ENCODE measurements at regions not wholly inside any gene's neighbourhood (a gene's known extent, or its start where the extent isn't known, plus 50 kb on each side); places are given as distances from the start of the nearest gene placed in this dataset.

- no peaks in the 10 kb centered on the region for H3K36me3 ChIP-seq (ENCODE audit: control insufficient read depth in 2 of 4, insufficient read depth in 4 of 4, low read length in 3 of 4)
- H2BK5ac ChIP-seq (ENCODE audit: low read depth, low read length), result no peak overlapping the region
- 97% methylated on average over 2 of the region's 2 CpGs; no CpG with 5 or more reads in 1 of the 2 experiments for WGBS, 2 experiments (ENCODE audit: extremely low coverage in 1 of 2, insufficient coverage in 1 of 2, insufficient read length in 1 of 2, insufficient replicate concordance in 2 of 2, low coverage in 1 of 2, low lambda C conversion rate in 2 of 2, missing lambda C conversion rate in 1 of 2)
- no peaks in the 10 kb centered on the region for H3K79me1 ChIP-seq (ENCODE audit: low read depth, low read length)
- FAIRE-seq, result no peak
- H2BK15ac ChIP-seq (ENCODE audit: low read length), result no peak overlapping the region
- no peak overlapping the region for H2AFZ ChIP-seq (ENCODE audit: low read length)
- no peaks in the 10 kb centered on the region for H3K4me1 ChIP-seq (replicated peaks in 1 of 4; ENCODE audit: control insufficient read depth in 3 of 4, insufficient read depth in 4 of 4, low read length in 3 of 4)
- H3K18ac ChIP-seq (ENCODE audit: extremely low read depth, low read length), result no peak overlapping the region
- H3K9ac ChIP-seq (replicated peaks in 1 of 4; ENCODE audit: extremely low read depth in 1 of 4, low read depth in 3 of 4, low read length in 3 of 4), result no peak overlapping the region
- no peak overlapping the region for H3K56ac ChIP-seq (replicated peaks; ENCODE audit: insufficient read length, low read depth, low read length)
- no peaks in the 10 kb centered on the region for H3K27me3 ChIP-seq (replicated peaks in 1 of 4; ENCODE audit: control insufficient read depth in 3 of 4, extremely low read depth in 1 of 4, insufficient read depth in 3 of 4, low read length in 3 of 4)
- no peak overlapping the region for H3K4me3 ChIP-seq (ENCODE audit: extremely low read depth in 1 of 4, insufficient read depth in 2 of 4, low read depth in 3 of 4, low read length in 4 of 4)
- H2AK5ac ChIP-seq (ENCODE audit: low read depth, low read length), result no peak overlapping the region
- DNase-seq (ENCODE audit: low read depth in 1 of 2, low spot score in 2 of 2), result no peak
- ChIA-PET CTCF (ENCODE audit: partially characterized antibody) (interaction anchor here (0.9 to 3.0 kb wide), 4 partner anchors 11 to 26 kb away, joined by 3 to 10 read pairs (median 7); no protein-coding TSS in a partner anchor), POLR2A (ENCODE audit: partially characterized antibody) (no interaction called here)
- no peak overlapping the region for H3K4ac ChIP-seq (replicated peaks; ENCODE audit: insufficient read length, low read depth, low read length)
- H4K20me1 ChIP-seq (replicated peaks in 1 of 2; ENCODE audit: control insufficient read depth in 1 of 2, insufficient read depth in 2 of 2, low read length in 2 of 2), result no peaks in the 10 kb centered on the region
- TF ChIP-seq ZNF274 (IDR thresholded peaks at IDR 0.05; ENCODE audit: borderline replicate concordance, extremely low read depth, low read length), result no peak
- no peak for TF ChIP-seq SP4 (IDR thresholded peaks at IDR 0.05; ENCODE audit: low read length)
- no peak for TF ChIP-seq TAF1 (IDR thresholded peaks at IDR 0.05; ENCODE audit: low read depth, low read length)
- no peak for TF ChIP-seq TCF12 (IDR thresholded peaks at IDR 0.05; ENCODE audit: low read depth, low read length)
- TF ChIP-seq PHF8 (conservative IDR thresholded peaks at IDR 0.05; ENCODE audit: low read depth, low read length), result no peak
- no peak overlapping the region for H3K4me2 ChIP-seq (ENCODE audit: insufficient read depth in 1 of 2, low read depth in 2 of 2, low read length in 2 of 2)
- H2BK120ac ChIP-seq (replicated peaks; ENCODE audit: low read depth, low read length), result no peak overlapping the region
- H3K23me2 ChIP-seq (ENCODE audit: low read depth, low read length), result no peaks in the 10 kb centered on the region
- no peak overlapping the region for H3K14ac ChIP-seq (ENCODE audit: insufficient read length)
- no peaks in the 10 kb centered on the region for H3K79me2 ChIP-seq (ENCODE audit: control insufficient read depth in 1 of 2, insufficient read depth in 2 of 2, low read length in 2 of 2)
- no peak overlapping the region for H3K23ac ChIP-seq (ENCODE audit: insufficient read length)
- H3K9me3 ChIP-seq (ENCODE audit: insufficient read depth in 2 of 2, low read depth in 1 of 2, low read length in 1 of 2), result no peaks in the 10 kb centered on the region
- no peak overlapping the region for H3K27ac ChIP-seq (ENCODE audit: low read depth, low read length)
- H2BK20ac ChIP-seq (ENCODE audit: low read length), result no peak overlapping the region
- H2BK12ac ChIP-seq (ENCODE audit: low read depth, low read length), result no peak overlapping the region
- H4K8ac ChIP-seq (ENCODE audit: extremely low read depth, insufficient read depth, low read length), result no peak overlapping the region
- H4K5ac ChIP-seq (ENCODE audit: insufficient read length, low read depth, low read length), result no peak overlapping the region
- H4K91ac ChIP-seq (replicated peaks; ENCODE audit: insufficient read length, low read length), result no peak overlapping the region
Observed at GRCh38 chr2:79260848-79261247, 101.3 kb upstream of the REG3A start.

Measured in H1 (cell line).